ENCODE measurements at regions not wholly inside any gene's neighbourhood (a gene's known extent, or its start where the extent isn't known, plus 50 kb on each side); places are given as distances from the start of the nearest gene placed in this dataset.

- no peak for TF ChIP-seq CTCF (IDR thresholded peaks at IDR 0.05)
- TF ChIP-seq POLR2A (IDR thresholded peaks at IDR 0.05): no peak
- no peak for TF ChIP-seq POLR2AphosphoS5 (IDR thresholded peaks at IDR 0.05; ENCODE audit: insufficient read depth in 1 of 2, low read depth in 1 of 2)
Observed at GRCh38 chr4:120130786-120131185, 64.1 kb upstream of the MAD2L1 start.
